B cell (primary cell): ENCODE measurements at regions not wholly inside any gene's neighbourhood (a gene's known extent, or its start where the extent isn't known, plus 50 kb on each side); places are given as distances from the start of the nearest gene placed in this dataset.

ENCODE experiments used
- CTCF ChIP-seq: fragments of 200-600 bp; IDR thresholded peaks from one replicate; pipeline ENCODE4 v1.8.0; 2022; ENCODE audit warnings: antibody characterized with exemption, mild to moderate bottlenecking
- EZH2 ChIP-seq: IDR thresholded peaks from 2 replicates; pipeline ENCODE4 v1.6.1; 2012; ENCODE audit warnings: borderline replicate concordance, low read depth, mild to moderate bottlenecking, moderate library complexity, low read length; ENCODE audit not compliant: insufficient read depth, poor library complexity, severe bottlenecking

GRCh38 chr3:194257151-194257621 lies 93.9 kb downstream of the CPN2 start:
- TF ChIP-seq CTCF (no peak), EZH2 (no peak)
